GM12878 (cell line): ENCODE measurements at regions not wholly inside any gene's neighbourhood (a gene's known extent, or its start where the extent isn't known, plus 50 kb on each side); places are given as distances from the start of the nearest gene placed in this dataset.

Experiments used
- CBFB ChIP-seq: IDR thresholded peaks from 2 replicates; pipeline ENCODE4 v1.6.1; 2016; ENCODE audit warnings: antibody characterized with exemption, low read depth
- CHD2 ChIP-seq: IDR thresholded peaks from 2 replicates; pipeline ENCODE4 v1.6.1; 2011; ENCODE audit warnings: low read depth, low read length, improper control_type of control experiment, borderline replicate concordance
- CTCF ChIP-seq, 3 experiments: IDR thresholded peaks in 2 of 3; conservative IDR thresholded peaks in 1 of 3; 2 replicates each; pipeline ENCODE4 v1.5.1; 2011; ENCODE audit warnings: low read depth in 3 of 3, low read length in 3 of 3, mild to moderate bottlenecking in 3 of 3, control low read depth in 2 of 3, moderate library complexity in 2 of 3, inconsistent platforms in 1 of 3, mixed read lengths in 1 of 3; ENCODE audit not compliant: control insufficient read depth in 2 of 3, insufficient read depth in 1 of 3; ENCODE audit errors: extremely low read depth in 1 of 3
- EP300 ChIP-seq, 2 experiments: fragments of 150-350 bp in 1 of 2; IDR thresholded peaks; 2 replicates each; pipeline ENCODE4 v1.6.1; 2011 to 2012; ENCODE audit warnings: low read depth in 2 of 2, low read length in 2 of 2, borderline replicate concordance in 1 of 2, improper control_type of control experiment in 1 of 2, inconsistent platforms in 1 of 2; ENCODE audit not compliant: control insufficient read depth in 1 of 2
- ESRRA ChIP-seq: IDR thresholded peaks from 2 replicates; pipeline ENCODE4 v1.6.1; 2012; ENCODE audit warnings: mild to moderate bottlenecking, low read length, improper control_type of control experiment
- HDAC6 ChIP-seq: fragments of 200-600 bp; sonication (generic); IDR thresholded peaks from one replicate; pipeline ENCODE4 v1.8.0; 2017; ENCODE audit warnings: antibody characterized with exemption; ENCODE audit not compliant: unreplicated experiment
- NFYA ChIP-seq: IDR thresholded peaks from 2 replicates; pipeline ENCODE4 v1.6.1; 2011; ENCODE audit warnings: low read depth, mild to moderate bottlenecking, low read length, improper control_type of control experiment, borderline replicate concordance
- NR2C1 ChIP-seq: fragments of 450-650 bp; IDR thresholded peaks from 2 replicates; pipeline ENCODE4 v1.6.1; 2017; ENCODE audit warnings: antibody characterized with exemption, mild to moderate bottlenecking, moderate library complexity
- RAD21 ChIP-seq: IDR thresholded peaks from 2 replicates; pipeline ENCODE4 v1.6.1; 2011; ENCODE audit warnings: mild to moderate bottlenecking, low read depth, low read length, moderate library complexity; ENCODE audit not compliant: insufficient read depth
- TF ChIP-seq, protein P1 (sequence below): IDR thresholded peaks from 2 replicates; pipeline ENCODE4 v1.6.1; 2011; ENCODE audit warnings: borderline replicate concordance, low read depth, mild to moderate bottlenecking, moderate library complexity, mixed read lengths, low read length; ENCODE audit not compliant: insufficient read depth; ENCODE audit errors: extremely low read length
- TF ChIP-seq, protein P2 (sequence below): fragments of 450-650 bp; IDR thresholded peaks from 2 replicates; pipeline ENCODE4 v1.6.1; 2018; ENCODE audit warnings: mild to moderate bottlenecking, low read depth, moderate library complexity; ENCODE audit not compliant: partially characterized antibody

DNA sequence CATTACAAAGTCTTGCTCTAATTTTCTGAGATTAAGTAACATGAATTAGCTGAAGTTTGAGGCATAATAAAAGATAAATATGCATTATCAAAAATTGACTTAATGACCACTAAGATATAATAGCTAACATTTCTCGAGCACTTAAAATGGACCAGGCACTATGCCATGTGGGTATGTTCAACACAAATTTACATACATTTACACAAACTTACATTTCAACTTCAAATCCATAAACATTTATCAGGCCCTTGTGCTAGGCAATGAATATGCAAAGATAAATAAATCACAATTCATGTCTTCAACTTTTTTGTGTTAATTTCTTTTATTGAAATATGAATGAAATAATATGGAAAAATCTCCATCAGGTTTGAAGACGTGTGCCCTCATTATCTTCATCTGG, 108.7 kb downstream of the GAS2L3 start:
- TF ChIP-seq CHD2 (no peak), ESRRA (no peak), CBFB (no peak), CTCF (IDR thresholded peaks at IDR 0.05 in 2 of 3, conservative IDR thresholded peaks at IDR 0.05 in 1 of 3; ENCODE audit: control insufficient read depth in 2 of 3, extremely low read depth in 1 of 3, insufficient read depth in 1 of 3, low read depth in 3 of 3, low read length in 3 of 3) (no peak), RAD21 (no peak), NR2C1 (no peak), HDAC6 (no peak), NFYA (no peak), EP300 (IDR thresholded peaks at IDR 0.05; ENCODE audit: borderline replicate concordance in 1 of 2, control insufficient read depth in 1 of 2, low read depth in 2 of 2, low read length in 2 of 2) (no peak)
- TF ChIP-seq, protein P1, sequence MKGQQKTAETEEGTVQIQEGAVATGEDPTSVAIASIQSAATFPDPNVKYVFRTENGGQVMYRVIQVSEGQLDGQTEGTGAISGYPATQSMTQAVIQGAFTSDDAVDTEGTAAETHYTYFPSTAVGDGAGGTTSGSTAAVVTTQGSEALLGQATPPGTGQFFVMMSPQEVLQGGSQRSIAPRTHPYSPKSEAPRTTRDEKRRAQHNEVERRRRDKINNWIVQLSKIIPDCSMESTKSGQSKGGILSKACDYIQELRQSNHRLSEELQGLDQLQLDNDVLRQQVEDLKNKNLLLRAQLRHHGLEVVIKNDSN = no peak
- TF ChIP-seq, protein P2, sequence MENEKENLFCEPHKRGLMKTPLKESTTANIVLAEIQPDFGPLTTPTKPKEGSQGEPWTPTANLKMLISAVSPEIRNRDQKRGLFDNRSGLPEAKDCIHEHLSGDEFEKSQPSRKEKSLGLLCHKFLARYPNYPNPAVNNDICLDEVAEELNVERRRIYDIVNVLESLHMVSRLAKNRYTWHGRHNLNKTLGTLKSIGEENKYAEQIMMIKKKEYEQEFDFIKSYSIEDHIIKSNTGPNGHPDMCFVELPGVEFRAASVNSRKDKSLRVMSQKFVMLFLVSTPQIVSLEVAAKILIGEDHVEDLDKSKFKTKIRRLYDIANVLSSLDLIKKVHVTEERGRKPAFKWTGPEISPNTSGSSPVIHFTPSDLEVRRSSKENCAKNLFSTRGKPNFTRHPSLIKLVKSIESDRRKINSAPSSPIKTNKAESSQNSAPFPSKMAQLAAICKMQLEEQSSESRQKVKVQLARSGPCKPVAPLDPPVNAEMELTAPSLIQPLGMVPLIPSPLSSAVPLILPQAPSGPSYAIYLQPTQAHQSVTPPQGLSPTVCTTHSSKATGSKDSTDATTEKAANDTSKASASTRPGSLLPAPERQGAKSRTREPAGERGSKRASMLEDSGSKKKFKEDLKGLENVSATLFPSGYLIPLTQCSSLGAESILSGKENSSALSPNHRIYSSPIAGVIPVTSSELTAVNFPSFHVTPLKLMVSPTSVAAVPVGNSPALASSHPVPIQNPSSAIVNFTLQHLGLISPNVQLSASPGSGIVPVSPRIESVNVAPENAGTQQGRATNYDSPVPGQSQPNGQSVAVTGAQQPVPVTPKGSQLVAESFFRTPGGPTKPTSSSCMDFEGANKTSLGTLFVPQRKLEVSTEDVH = no peak
